ENCODE measurements at regions not wholly inside any gene's neighbourhood (a gene's known extent, or its start where the extent isn't known, plus 50 kb on each side); places are given as distances from the start of the nearest gene placed in this dataset.

- Mint-ChIP-seq H3K4me3 (no peak overlapping the region), H3K9me3 (no peaks in the 10 kb centered on the region), H3K36me3 (ENCODE audit: low read depth) (no peaks in the 10 kb centered on the region), H3K4me1 (no peaks in the 10 kb centered on the region), H3K27ac (ENCODE audit: unreplicated experiment) (no peak overlapping the region), H3K27me3 (ENCODE audit: low read depth) (no peaks in the 10 kb centered on the region)
- TF ChIP-seq, protein P1, sequence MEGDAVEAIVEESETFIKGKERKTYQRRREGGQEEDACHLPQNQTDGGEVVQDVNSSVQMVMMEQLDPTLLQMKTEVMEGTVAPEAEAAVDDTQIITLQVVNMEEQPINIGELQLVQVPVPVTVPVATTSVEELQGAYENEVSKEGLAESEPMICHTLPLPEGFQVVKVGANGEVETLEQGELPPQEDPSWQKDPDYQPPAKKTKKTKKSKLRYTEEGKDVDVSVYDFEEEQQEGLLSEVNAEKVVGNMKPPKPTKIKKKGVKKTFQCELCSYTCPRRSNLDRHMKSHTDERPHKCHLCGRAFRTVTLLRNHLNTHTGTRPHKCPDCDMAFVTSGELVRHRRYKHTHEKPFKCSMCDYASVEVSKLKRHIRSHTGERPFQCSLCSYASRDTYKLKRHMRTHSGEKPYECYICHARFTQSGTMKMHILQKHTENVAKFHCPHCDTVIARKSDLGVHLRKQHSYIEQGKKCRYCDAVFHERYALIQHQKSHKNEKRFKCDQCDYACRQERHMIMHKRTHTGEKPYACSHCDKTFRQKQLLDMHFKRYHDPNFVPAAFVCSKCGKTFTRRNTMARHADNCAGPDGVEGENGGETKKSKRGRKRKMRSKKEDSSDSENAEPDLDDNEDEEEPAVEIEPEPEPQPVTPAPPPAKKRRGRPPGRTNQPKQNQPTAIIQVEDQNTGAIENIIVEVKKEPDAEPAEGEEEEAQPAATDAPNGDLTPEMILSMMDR (conservative IDR thresholded peaks at IDR 0.05): no peak
- no peak for DNase-seq (ENCODE audit: low read depth, low spot score)
Measured at GRCh38 chr2:226559536-226559935, 240.1 kb downstream of the IRS1 start.

GRCh38 chr2:226558418-226558817 lies 241.2 kb downstream of the IRS1 start:
- no peak overlapping the region for H3K27ac Mint-ChIP-seq (ENCODE audit: unreplicated experiment)
- no peaks in the 10 kb centered on the region for H3K27me3 Mint-ChIP-seq (ENCODE audit: low read depth)
- no peak overlapping the region for H3K4me3 Mint-ChIP-seq
- no peak for DNase-seq (ENCODE audit: low read depth, low spot score)
- no peaks in the 10 kb centered on the region for H3K4me1 Mint-ChIP-seq
- no peaks in the 10 kb centered on the region for H3K36me3 Mint-ChIP-seq (ENCODE audit: low read depth)
- TF ChIP-seq, protein P1 (conservative IDR thresholded peaks at IDR 0.05): no peak
- no peaks in the 10 kb centered on the region for H3K9me3 Mint-ChIP-seq

DNA sequence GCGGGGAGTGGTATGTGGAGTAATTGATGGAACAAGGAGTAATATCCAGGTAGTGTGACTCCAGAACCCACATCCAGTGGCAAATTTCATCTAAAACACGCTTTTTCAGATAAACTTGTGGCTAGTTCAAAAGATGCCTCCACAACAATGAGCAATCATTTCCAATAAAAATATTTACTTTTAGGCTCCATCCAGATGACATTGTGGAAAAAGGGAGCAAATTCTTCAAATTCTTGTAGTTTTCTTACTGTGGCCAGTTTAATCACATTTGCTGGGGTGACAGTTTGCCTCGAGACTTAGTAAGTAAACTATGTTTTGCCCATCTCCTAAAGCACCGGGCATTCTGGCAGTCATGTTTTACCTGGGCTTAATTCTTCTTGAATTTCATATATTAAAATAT lies 243.6 kb downstream of the IRS1 start:
- no peak for DNase-seq (ENCODE audit: low read depth, low spot score)
- H3K27ac Mint-ChIP-seq (ENCODE audit: unreplicated experiment): no peak overlapping the region
- no peaks in the 10 kb centered on the region for H3K36me3 Mint-ChIP-seq (ENCODE audit: low read depth)
- H3K27me3 Mint-ChIP-seq (ENCODE audit: low read depth): no peaks in the 10 kb centered on the region
- H3K4me3 Mint-ChIP-seq: no peak overlapping the region
- TF ChIP-seq, protein P1 (conservative IDR thresholded peaks at IDR 0.05): no peak
- no peaks in the 10 kb centered on the region for H3K9me3 Mint-ChIP-seq
- no peaks in the 10 kb centered on the region for H3K4me1 Mint-ChIP-seq

GRCh38 chr2:226554701-226555100 lies 244.9 kb downstream of the IRS1 start:
- Mint-ChIP-seq H3K9me3 (no peaks in the 10 kb centered on the region), H3K27ac (ENCODE audit: unreplicated experiment) (no peak overlapping the region), H3K27me3 (ENCODE audit: low read depth) (no peaks in the 10 kb centered on the region), H3K36me3 (ENCODE audit: low read depth) (no peaks in the 10 kb centered on the region), H3K4me1 (no peaks in the 10 kb centered on the region), H3K4me3 (no peak overlapping the region)
- TF ChIP-seq, protein P1 (conservative IDR thresholded peaks at IDR 0.05): no peak
- DNase-seq (ENCODE audit: low read depth, low spot score): no peak

DNA sequence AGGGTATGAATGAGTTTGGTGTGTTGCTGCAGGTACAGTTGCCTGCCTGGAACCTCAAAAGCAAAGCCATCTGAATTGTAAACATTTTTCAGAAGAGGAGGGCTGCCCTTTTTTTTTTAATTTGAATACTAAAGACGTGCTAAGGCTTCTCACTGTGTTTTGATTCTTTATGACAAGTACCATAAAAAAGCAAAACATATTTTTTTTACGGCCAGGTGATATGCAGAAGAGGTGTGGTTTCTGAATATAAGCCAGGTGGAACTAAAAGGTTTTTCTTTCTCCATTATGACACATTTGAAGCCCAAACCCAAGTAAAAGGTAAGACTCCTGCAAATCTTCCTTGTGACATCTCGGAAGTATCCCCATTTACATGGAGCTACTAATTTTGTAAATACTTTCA lies 246.3 kb downstream of the IRS1 start:
- TF ChIP-seq, protein P1 (conservative IDR thresholded peaks at IDR 0.05): no peak
- Mint-ChIP-seq H3K4me1 (no peaks in the 10 kb centered on the region), H3K27me3 (ENCODE audit: low read depth) (no peaks in the 10 kb centered on the region), H3K27ac (ENCODE audit: unreplicated experiment) (no peak overlapping the region), H3K9me3 (no peaks in the 10 kb centered on the region), H3K36me3 (ENCODE audit: low read depth) (no peaks in the 10 kb centered on the region), H3K4me3 (no peak overlapping the region)
- no peak for DNase-seq (ENCODE audit: low read depth, low spot score)
